GM12865 (cell line): ENCODE measurements at regions not wholly inside any gene's neighbourhood (a gene's known extent, or its start where the extent isn't known, plus 50 kb on each side); places are given as distances from the start of the nearest gene placed in this dataset.
A peak's percentile ranks its signal among the peaks of the same experiment; 100 is the strongest.
"Not testable (repeated sequence)": the region's sequence is repeated elsewhere in the genome, so short reads cannot be mapped to it uniquely, and the experiment has no call there.

Source experiments
- DNase-seq: peaks from one replicate; pipeline ENCODE4 v3.0.0; 2010; ENCODE audit warnings: low read depth
- H3K4me3 ChIP-seq: 2 replicates; pipeline ENCODE4 v1.5.1; 2011; ENCODE audit warnings: mild to moderate bottlenecking, low read depth, low read length, control low read depth
- TF ChIP-seq, protein P1 (sequence below): IDR thresholded peaks from 2 replicates; pipeline ENCODE4 v1.5.1; 2011; ENCODE audit warnings: low read length, control low read depth, low read depth, inconsistent platforms; ENCODE audit not compliant: insufficient read depth; ENCODE audit errors: missing control alignments

DNA sequence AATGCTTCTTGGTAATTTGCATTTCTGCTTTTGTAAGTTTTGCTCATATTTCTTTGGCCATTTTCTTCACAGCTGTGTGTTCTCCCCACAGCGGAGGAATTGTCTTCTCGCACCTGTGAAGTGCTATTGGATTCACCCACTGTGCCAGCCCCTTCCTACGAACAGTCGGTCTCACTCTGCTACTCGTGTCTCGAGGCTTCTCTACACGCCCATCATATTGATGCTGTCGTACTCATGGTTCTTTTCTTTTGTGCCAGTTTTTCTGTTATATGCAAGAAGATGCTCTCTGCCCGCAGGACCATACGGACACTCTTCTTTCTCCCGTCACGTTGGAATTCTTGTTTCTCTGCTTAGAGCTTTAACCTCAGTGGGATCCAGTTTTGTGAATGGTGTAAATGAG is 200.3 kb downstream of the DLL1 start:
- TF ChIP-seq, protein P1, sequence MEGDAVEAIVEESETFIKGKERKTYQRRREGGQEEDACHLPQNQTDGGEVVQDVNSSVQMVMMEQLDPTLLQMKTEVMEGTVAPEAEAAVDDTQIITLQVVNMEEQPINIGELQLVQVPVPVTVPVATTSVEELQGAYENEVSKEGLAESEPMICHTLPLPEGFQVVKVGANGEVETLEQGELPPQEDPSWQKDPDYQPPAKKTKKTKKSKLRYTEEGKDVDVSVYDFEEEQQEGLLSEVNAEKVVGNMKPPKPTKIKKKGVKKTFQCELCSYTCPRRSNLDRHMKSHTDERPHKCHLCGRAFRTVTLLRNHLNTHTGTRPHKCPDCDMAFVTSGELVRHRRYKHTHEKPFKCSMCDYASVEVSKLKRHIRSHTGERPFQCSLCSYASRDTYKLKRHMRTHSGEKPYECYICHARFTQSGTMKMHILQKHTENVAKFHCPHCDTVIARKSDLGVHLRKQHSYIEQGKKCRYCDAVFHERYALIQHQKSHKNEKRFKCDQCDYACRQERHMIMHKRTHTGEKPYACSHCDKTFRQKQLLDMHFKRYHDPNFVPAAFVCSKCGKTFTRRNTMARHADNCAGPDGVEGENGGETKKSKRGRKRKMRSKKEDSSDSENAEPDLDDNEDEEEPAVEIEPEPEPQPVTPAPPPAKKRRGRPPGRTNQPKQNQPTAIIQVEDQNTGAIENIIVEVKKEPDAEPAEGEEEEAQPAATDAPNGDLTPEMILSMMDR = no peak
- no peak for DNase-seq
- no peak overlapping the region for H3K4me3 ChIP-seq

DNA sequence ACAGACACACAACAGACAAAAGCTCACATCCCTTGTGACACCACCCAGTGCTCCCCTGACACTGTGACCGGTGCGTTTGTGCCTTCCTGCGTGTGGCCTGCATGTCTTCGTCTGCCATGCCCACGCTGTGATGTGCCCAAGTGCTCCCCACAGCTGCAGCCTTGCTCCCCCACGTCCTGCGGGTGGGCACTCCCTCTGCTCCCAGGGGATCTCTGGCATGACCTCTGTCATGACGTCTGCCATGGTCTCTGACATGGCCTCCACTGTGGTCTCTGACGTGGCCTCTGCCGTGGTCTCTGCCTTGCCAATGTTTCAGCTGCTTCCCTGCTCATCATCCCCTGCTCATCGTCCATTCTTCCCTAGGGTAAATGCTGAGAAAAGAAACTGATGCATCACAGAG is 200.9 kb downstream of the DLL1 start:
- H3K4me3 ChIP-seq = no peak overlapping the region
- TF ChIP-seq, protein P1 = no peak
- DNase-seq = peak; percentile 8

DNA sequence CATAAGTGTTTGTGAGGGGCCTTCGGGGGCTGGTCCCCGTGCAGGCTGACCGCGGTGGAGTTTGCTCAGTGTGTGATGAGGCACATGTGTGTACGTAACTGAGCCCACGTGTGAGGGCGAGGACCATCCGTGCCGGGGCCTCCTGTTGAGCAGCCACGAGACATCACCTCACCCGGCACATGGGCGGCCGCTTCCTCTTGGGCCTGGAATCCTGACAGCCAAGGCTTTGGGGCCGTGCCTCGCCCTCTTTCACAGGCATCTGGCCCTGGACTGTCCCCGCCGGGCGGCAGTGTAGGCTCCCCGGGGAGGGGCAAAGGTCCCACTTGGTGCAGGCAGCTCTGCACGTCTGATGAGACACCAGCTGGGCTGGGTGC is 202.3 kb downstream of the DLL1 start:
- TF ChIP-seq, protein P1 = no peak
- H3K4me3 ChIP-seq = peak overlapping the region; percentile 54
- DNase-seq = peak; percentile 62

DNA sequence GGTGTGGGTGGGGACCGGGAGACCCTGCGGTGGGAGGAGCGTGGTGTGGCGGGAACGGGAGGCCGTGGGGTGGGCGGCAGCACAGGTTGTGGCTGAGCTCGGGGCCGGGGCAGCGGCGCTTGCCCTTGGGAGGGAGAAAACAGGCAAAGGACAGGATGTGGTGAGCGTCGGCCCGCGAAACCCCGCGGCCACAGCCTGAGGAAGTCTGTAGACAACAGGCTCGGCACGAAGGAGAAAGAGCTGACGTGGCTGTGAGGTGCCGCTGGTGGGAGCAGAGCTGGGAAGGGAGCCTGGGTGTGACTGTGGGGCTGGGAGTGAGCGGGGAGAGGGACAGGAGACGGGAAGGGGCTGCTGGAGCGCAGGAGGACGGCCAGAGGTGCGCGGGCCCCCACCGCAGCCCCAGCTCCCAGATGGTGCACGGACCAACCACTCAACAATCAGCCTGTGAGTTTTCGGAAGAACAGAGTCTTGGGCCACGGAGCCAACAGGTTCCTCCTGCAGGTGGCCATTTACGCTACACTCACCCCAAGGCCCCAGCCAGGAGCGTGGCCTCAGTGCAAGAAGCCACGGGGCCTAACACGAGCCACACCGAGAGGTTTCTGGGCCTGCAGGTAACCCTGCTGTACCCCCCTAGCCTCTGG is 202.8 kb downstream of the DLL1 start:
- peak overlapping the region; percentile 54 for H3K4me3 ChIP-seq
- peak; percentile 85 for DNase-seq
- TF ChIP-seq, protein P1 = no peak

DNA sequence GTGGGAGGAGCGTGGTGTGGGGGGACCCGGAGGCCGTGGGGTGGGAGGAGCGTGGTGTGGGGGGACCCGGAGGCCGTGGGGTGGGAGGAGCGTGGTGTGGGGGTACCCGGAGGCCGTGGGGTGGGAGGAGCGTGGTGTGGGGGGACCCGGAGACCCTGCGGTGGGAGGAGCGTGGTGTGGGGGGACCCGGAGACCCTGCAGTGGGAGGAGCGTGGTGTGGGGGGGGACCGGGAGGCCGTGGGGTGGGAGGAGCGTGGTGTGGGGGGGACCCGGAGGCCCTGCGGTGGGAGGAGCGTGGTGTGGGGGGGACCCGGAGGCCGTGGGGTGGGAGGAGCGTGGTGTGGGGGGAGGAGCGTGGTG is 203.5 kb downstream of the DLL1 start:
- not testable (repeated sequence) for H3K4me3 ChIP-seq
- DNase-seq = peak; percentile 31

DNA sequence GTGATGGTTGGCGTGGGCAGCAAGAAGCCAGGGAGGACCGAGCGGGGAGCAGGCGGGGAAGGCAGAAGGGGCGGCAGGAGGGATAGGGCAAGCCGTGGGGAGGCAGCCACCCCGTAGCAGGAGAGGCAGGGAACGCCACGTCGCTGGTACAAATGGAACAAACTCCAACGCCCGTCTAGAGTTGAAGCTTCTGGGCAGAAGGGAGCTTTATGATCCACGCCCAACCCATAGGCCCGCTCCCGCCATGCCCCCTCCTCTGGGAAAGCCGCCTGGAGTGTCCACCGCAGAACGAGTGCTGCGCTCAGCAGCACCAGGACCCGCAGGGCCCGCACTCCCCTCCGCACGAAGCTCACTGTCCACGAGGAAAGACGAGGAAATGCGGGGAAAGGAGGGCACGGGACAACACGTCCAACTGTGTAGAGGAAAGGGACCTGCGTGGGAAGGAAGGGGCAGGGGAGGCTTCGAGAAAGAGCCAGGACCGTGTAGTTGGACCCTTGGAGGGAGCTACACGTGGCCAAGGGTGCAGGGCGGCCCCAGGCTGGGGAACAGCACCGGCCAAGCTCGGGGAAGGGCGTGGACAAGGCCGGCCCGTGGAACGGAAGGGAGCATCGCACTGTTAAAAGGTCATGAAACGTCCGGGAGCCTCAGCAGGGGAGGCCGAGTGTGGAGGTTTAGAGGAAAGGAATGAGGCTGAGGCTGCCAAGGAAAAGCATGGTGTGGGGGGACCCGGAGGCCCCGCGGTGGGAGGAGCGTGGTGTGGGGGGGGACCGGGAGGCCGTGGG is 204.0 kb downstream of the DLL1 start:
- DNase-seq = no peak
- TF ChIP-seq, protein P1 = no peak
- H3K4me3 ChIP-seq = no peak overlapping the region

DNA sequence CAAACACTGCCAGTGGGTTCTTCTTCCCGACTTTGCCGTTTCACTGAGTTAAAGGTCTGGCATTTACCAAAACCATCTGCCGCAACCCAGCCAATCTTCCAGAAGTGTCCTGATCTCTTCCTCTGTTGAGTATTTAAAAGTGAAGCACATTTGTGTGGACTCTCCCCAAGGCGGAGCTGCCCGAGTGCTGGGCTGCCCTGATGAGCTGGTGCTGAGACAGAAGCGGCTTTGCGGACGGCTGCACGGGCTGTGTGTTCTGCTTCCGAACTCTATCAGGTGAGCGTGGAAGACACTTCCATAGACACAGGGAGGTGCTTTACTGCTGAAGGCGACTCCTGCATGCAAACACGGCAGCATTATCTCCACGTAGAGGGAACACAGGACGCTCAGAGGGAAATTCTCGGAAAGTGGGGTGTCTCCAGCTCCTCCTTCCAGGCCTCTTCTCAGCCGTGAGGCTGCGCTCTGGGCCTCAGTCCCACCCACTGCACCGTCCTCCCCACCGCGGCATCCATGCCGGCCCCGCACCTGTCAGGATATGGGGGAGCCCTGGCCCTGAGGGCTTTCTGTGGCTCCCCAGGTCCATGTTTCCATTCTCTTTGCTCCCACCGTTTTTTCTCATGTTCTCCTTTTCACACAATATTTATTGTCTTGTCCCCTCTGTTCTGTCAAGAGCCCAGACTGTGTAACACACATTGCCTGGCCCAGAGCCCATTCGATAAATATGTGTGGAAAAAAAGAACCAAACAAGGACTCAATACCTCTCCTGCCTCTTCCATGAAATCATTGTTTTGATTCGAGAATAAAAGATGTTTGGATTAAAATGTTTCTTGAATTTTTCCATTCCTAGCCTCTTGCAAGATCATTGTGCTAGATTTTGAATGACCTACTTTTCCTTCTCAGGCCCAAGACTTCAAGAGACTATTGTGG is 205.1 kb downstream of the DLL1 start:
- H3K4me3 ChIP-seq = no peak overlapping the region
- DNase-seq = no peak
- TF ChIP-seq, protein P1 = no peak
